ENCODE measurements at regions not wholly inside any gene's neighbourhood (a gene's known extent, or its start where the extent isn't known, plus 50 kb on each side); places are given as distances from the start of the nearest gene placed in this dataset.

DNA sequence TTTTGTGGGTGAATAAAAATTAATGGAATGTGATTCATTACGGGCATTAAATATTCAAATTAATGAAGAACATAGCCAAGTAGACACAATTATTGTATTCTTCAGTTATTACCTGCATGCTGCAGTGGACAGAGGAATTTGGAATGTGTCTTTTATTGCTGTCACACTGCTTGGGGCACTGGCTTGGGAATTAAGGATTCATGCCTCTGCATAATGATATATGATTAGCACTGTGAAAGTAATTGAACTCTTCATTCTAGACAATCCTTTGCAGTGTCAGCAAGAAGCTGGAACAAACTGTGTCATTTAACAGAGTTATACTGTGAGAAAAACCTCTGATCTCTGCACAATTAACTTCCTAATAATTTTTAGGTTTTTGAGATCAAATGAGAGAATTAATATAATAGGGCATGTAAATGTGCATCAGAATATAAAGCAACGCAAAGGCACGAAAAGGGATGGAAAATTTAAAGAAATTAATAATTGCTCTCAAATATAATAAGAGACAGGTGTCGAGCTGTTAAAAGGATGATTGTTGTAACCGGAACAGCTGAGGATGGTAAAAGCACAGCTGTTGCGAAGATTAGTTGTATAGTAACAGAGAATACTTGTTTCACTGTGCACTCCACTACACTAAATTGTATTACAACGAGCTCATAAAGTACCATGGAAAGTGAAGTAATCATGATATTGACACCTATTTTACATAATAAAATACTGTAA lies 235.1 kb upstream of the MIR17HG start:
- H3K27me3 ChIP-seq (ENCODE audit: insufficient read depth, low read length) = no peaks in the 10 kb centered on the region
- H3K9me3 ChIP-seq (ENCODE audit: low read depth, low read length) = peaks cover 3% of the 10 kb centered on the region
- H3K27ac ChIP-seq (ENCODE audit: low read depth, low read length) = no peak overlapping the region
- H4K20me1 ChIP-seq (ENCODE audit: insufficient read depth, low read length) = no peaks in the 10 kb centered on the region
- no peak overlapping the region for H2AFZ ChIP-seq (ENCODE audit: low read length)
- no peak overlapping the region for H3K4me3 ChIP-seq (ENCODE audit: insufficient read depth, low read length)
- no peak overlapping the region for H3K4me2 ChIP-seq (ENCODE audit: insufficient read depth, low read length)
- no peaks in the 10 kb centered on the region for H3K36me3 ChIP-seq (ENCODE audit: insufficient read depth, low read length)
- TF ChIP-seq, protein P1, sequence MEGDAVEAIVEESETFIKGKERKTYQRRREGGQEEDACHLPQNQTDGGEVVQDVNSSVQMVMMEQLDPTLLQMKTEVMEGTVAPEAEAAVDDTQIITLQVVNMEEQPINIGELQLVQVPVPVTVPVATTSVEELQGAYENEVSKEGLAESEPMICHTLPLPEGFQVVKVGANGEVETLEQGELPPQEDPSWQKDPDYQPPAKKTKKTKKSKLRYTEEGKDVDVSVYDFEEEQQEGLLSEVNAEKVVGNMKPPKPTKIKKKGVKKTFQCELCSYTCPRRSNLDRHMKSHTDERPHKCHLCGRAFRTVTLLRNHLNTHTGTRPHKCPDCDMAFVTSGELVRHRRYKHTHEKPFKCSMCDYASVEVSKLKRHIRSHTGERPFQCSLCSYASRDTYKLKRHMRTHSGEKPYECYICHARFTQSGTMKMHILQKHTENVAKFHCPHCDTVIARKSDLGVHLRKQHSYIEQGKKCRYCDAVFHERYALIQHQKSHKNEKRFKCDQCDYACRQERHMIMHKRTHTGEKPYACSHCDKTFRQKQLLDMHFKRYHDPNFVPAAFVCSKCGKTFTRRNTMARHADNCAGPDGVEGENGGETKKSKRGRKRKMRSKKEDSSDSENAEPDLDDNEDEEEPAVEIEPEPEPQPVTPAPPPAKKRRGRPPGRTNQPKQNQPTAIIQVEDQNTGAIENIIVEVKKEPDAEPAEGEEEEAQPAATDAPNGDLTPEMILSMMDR (IDR thresholded peaks at IDR 0.05; ENCODE audit: extremely low read depth, low read depth, low read length) = no peak
- DNase-seq (ENCODE audit: insufficient read length, low spot score, missing footprints) = no peak
- no peaks in the 10 kb centered on the region for H3K4me1 ChIP-seq (ENCODE audit: insufficient read depth, low read length)
- H3K79me2 ChIP-seq (ENCODE audit: insufficient read depth, low read length) = no peaks in the 10 kb centered on the region

DNA sequence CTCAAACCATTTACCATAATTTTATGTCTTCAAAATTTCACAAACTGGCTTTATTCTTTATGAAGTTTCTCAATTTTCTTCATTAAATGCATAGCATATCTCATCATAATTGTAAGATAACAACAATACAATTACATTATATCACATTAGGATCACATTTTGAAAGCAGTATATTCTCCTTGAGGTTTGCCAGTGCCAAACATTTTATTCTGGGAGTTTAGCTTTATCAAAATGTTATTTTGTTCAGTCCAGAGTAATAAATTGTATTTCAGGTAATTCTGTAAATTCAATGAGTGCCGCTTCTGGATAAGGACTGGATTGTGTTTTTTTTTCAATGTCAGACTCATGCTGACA lies 234.6 kb upstream of the MIR17HG start:
- no peaks in the 10 kb centered on the region for H3K4me1 ChIP-seq (ENCODE audit: insufficient read depth, low read length)
- H3K27me3 ChIP-seq (ENCODE audit: insufficient read depth, low read length) = no peaks in the 10 kb centered on the region
- H3K9me3 ChIP-seq (ENCODE audit: low read depth, low read length) = peaks cover 3% of the 10 kb centered on the region
- no peaks in the 10 kb centered on the region for H4K20me1 ChIP-seq (ENCODE audit: insufficient read depth, low read length)
- no peaks in the 10 kb centered on the region for H3K79me2 ChIP-seq (ENCODE audit: insufficient read depth, low read length)
- H3K4me2 ChIP-seq (ENCODE audit: insufficient read depth, low read length) = no peak overlapping the region
- H2AFZ ChIP-seq (ENCODE audit: low read length) = no peak overlapping the region
- no peak overlapping the region for H3K27ac ChIP-seq (ENCODE audit: low read depth, low read length)
- H3K36me3 ChIP-seq (ENCODE audit: insufficient read depth, low read length) = no peaks in the 10 kb centered on the region
- H3K4me3 ChIP-seq (ENCODE audit: insufficient read depth, low read length) = no peak overlapping the region
- TF ChIP-seq, protein P1 (IDR thresholded peaks at IDR 0.05; ENCODE audit: extremely low read depth, low read depth, low read length) = no peak
- DNase-seq (ENCODE audit: insufficient read length, low spot score, missing footprints) = no peak

DNA sequence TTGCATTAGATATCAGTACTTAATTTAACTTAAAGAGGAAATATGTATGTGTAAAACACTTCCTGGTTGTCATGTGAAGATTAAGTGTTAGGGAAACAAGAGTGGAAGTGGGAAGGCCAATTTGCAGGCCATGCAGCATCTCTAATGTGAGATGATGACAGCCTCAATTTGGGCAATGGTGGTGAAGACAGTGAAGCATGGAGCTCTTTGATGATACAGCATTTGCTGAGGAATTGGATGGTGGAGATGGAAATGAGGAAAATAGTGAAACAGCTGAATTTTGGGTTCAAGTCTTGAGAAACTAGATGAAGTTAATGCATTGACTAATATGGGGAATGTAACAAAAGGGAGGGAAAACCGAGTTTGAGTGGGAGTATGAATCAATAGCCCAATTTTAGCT lies 231.7 kb upstream of the MIR17HG start:
- Histone ChIP-seq H3K36me3 (ENCODE audit: insufficient read depth, low read length) (no peaks in the 10 kb centered on the region), H3K27me3 (ENCODE audit: insufficient read depth, low read length) (no peaks in the 10 kb centered on the region), H2AFZ (ENCODE audit: low read length) (no peak overlapping the region), H3K9me3 (ENCODE audit: low read depth, low read length) (no peaks in the 10 kb centered on the region), H3K4me1 (ENCODE audit: insufficient read depth, low read length) (no peaks in the 10 kb centered on the region), H4K20me1 (ENCODE audit: insufficient read depth, low read length) (no peaks in the 10 kb centered on the region), H3K4me3 (ENCODE audit: insufficient read depth, low read length) (no peak overlapping the region), H3K4me2 (ENCODE audit: insufficient read depth, low read length) (no peak overlapping the region), H3K27ac (ENCODE audit: low read depth, low read length) (no peak overlapping the region), H3K79me2 (ENCODE audit: insufficient read depth, low read length) (no peaks in the 10 kb centered on the region)
- DNase-seq (ENCODE audit: insufficient read length, low spot score, missing footprints) = no peak
- TF ChIP-seq, protein P1 (IDR thresholded peaks at IDR 0.05; ENCODE audit: extremely low read depth, low read depth, low read length) = no peak

DNA sequence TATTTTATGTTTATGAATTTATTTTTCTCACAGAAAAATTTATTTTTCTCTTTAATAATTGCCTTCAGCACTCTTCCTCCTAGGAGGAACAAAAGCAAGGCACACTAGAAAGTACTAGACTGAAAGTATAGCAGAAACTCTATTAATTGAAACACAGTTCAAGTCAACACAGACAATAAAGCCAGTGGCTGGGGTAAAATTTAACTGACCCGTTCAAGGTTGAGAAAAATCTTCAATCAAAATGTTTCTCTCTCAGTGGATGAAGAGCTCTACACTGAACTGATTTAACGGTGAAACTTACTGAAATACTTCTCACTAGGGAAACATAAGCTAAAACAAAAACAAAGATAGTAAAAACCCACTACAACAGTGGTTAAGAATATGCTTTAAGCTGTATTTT lies 230.1 kb upstream of the MIR17HG start:
- no peak for DNase-seq (ENCODE audit: insufficient read length, low spot score, missing footprints)
- Histone ChIP-seq H3K9me3 (ENCODE audit: low read depth, low read length) (no peaks in the 10 kb centered on the region), H3K27ac (ENCODE audit: low read depth, low read length) (no peak overlapping the region), H3K4me3 (ENCODE audit: insufficient read depth, low read length) (no peak overlapping the region), H3K4me2 (ENCODE audit: insufficient read depth, low read length) (no peak overlapping the region), H2AFZ (ENCODE audit: low read length) (no peak overlapping the region), H3K4me1 (ENCODE audit: insufficient read depth, low read length) (no peaks in the 10 kb centered on the region), H3K36me3 (ENCODE audit: insufficient read depth, low read length) (no peaks in the 10 kb centered on the region), H4K20me1 (ENCODE audit: insufficient read depth, low read length) (no peaks in the 10 kb centered on the region), H3K27me3 (ENCODE audit: insufficient read depth, low read length) (no peaks in the 10 kb centered on the region), H3K79me2 (ENCODE audit: insufficient read depth, low read length) (no peaks in the 10 kb centered on the region)
- TF ChIP-seq, protein P1 (IDR thresholded peaks at IDR 0.05; ENCODE audit: extremely low read depth, low read depth, low read length) = no peak

Measured in osteoblast (primary cell).